K562 (cell line): ENCODE measurements at regions not wholly inside any gene's neighbourhood (a gene's known extent, or its start where the extent isn't known, plus 50 kb on each side); places are given as distances from the start of the nearest gene placed in this dataset.

Experiments
- CBX8 ChIP-seq: fragments of 200-600 bp; sonication (generic); IDR thresholded peaks from 2 replicates; pipeline ENCODE4 v1.6.1; 2012; ENCODE audit warnings: borderline replicate concordance, mixed run types, low read depth, mild to moderate bottlenecking, moderate library complexity, mixed read lengths, low read length, control low read depth, inconsistent platforms; ENCODE audit not compliant: poor library complexity, severe bottlenecking; ENCODE audit errors: extremely low read depth
- CEBPB ChIP-seq: fragments of 450-650 bp; IDR thresholded peaks from 2 replicates; pipeline ENCODE4 v1.6.1; 2016; ENCODE audit warnings: missing genetic modification characterization, missing compliant biosample characterization
- GTF3C2 ChIP-seq: IDR thresholded peaks from 3 replicates; pipeline ENCODE4 v1.6.1; 2011; ENCODE audit warnings: borderline replicate concordance, mild to moderate bottlenecking, moderate library complexity; ENCODE audit not compliant: insufficient read length; ENCODE audit errors: extremely low read depth
- POLR2A ChIP-seq: fragments of 450-650 bp; conservative IDR thresholded peaks from 2 replicates; pipeline ENCODE4 v1.6.1; 2016
- RAD21 ChIP-seq, 2 experiments: fragments of 250-450 bp in 1 of 2; fragments of 450-650 bp in 1 of 2; sonication (Bioruptor Pico) in 1 of 2; formaldehyde crosslinking in 1 of 2; IDR thresholded peaks in 1 of 2; conservative IDR thresholded peaks in 1 of 2; 2 replicates each; pipeline versions ENCODE4 v1.4.0 to v1.8.0; 2020 to 2022; ENCODE audit warnings: mild to moderate bottlenecking in 2 of 2, moderate library complexity in 1 of 2

GRCh38 chr1:37387854-37388253 is 86.5 kb upstream of the ZC3H12A start:
- no peak for TF ChIP-seq POLR2A
- no peak for TF ChIP-seq CBX8
- TF ChIP-seq RAD21 (CRISPR knock-in tag; conservative IDR thresholded peaks at IDR 0.05 in 1 of 2, IDR thresholded peaks at IDR 0.05 in 1 of 2): no peak
- TF ChIP-seq CEBPB (tag): no peak
- TF ChIP-seq GTF3C2: no peak
